ENCODE measurements at regions not wholly inside any gene's neighbourhood (a gene's known extent, or its start where the extent isn't known, plus 50 kb on each side); places are given as distances from the start of the nearest gene placed in this dataset.
A peak's percentile ranks its signal among the peaks of the same experiment; 100 is the strongest.

- in situ Hi-C loops (cut with HindIII; ENCODE audit: low sequenced_read_pairs), result no loop called here
- DNase-seq (ENCODE audit: low spot score), result no peak
Measured at GRCh38 chr5:54736003-54736797, 218.6 kb downstream of the SNX18 start.

- in situ Hi-C loops (cut with HindIII; ENCODE audit: low sequenced_read_pairs), result no loop called here
- DNase-seq (ENCODE audit: low spot score), result no peak
Measured at GRCh38 chr5:54733101-54733500, 215.5 kb downstream of the SNX18 start.

GRCh38 chr5:54732108-54732507, 214.5 kb downstream of the SNX18 start:
- in situ Hi-C loops (cut with HindIII; ENCODE audit: low sequenced_read_pairs), result no loop called here
- no peak for DNase-seq (ENCODE audit: low spot score)

GRCh38 chr5:54728588-54728915, 211.0 kb downstream of the SNX18 start:
- in situ Hi-C loops (cut with HindIII; ENCODE audit: low sequenced_read_pairs), result loop anchor here (5.0 kb wide), 1 partner anchor 91 kb away; no protein-coding TSS in a partner anchor
- DNase-seq (ENCODE audit: low spot score), result no peak

GRCh38 chr5:54727874-54728587, 210.5 kb downstream of the SNX18 start:
- DNase-seq (ENCODE audit: low spot score), result peak; percentile 93
- in situ Hi-C loops (cut with HindIII; ENCODE audit: low sequenced_read_pairs), result loop anchor here (5.0 kb wide), 1 partner anchor 91 kb away; no protein-coding TSS in a partner anchor

DNA sequence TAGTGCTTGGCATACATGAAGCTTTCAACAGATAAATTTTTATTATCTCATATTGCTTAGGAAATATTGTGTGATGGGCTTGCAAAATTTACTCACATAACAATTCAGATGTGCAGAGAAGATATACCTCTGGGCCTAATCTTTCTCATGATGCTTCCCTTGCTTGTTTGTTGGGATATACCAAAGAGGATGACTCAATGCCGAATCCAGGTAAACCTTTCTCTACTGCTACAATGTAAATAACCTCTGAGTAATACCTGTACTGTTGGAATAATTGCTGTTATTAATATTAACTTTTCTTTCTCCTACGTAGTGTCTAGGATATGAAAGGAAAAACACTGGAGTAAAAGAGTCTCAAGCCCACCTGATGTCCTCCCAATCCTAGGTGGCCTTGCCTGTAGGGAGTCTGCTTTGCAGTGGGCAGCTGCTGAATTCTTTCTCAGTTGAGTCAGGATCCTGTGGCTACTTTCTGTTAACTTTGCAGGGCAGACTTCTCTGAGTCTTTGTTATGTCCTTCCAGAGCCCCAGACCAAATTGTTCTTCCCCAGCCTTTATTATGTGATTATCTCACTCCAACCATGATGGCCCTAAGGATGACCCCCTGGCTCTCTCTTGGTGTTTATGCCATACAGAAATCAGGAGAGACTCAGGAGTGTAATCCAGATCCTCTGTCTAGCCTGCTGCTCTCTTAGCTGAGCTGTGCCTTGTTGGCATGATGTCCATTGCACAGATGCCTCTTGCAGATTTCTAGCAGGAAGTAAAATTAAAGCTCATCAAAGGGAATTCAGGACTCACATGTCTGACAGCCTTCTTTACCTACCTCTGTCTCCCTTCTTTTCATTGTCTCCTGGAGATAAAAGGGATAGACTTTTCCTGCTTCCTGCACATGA, 208.1 kb downstream of the SNX18 start:
- peak; percentile 88 for DNase-seq (ENCODE audit: low spot score)
- in situ Hi-C loops (cut with HindIII; ENCODE audit: low sequenced_read_pairs), result loop anchor here (5.0 kb wide), 1 partner anchor 88 kb away; no protein-coding TSS in a partner anchor

GRCh38 chr5:54722846-54723433, 205.4 kb downstream of the SNX18 start:
- in situ Hi-C loops (cut with HindIII; ENCODE audit: low sequenced_read_pairs), result no loop called here
- DNase-seq (ENCODE audit: low spot score), result no peak

DNA sequence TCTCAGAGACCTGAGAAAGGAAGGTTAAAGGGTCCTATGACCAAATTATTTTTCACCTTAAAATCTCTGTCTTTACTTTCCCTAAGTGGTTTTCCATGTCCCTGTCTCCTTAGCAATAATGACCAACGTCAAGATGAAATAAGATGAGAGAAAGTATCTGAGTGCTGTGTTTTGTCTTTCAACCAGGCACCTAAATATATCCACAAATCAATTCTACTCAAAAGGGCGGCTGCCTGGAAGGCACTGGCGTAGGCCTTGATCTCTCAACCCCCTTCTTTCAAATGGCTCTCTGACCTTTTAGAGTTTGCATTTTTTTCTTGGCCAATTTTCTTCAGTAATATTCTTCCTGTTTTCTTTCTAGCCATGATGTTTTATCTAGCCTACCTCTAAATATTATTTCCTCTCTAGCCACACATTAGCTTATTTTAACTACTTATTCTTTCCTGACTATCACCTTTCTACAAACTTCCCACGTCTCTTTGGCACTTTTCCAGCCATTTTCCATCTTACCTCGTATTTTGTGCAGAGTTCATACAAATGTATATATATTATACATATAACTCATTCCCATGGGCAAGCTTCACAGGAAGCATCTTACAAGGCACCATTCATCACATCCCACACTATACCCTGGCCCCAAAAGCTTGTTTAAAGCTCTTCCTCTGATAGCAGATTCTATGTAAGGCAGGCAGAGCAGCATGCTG, 204.5 kb downstream of the SNX18 start:
- no peak for DNase-seq (ENCODE audit: low spot score)
- in situ Hi-C loops (cut with HindIII; ENCODE audit: low sequenced_read_pairs), result no loop called here

- no peak for DNase-seq (ENCODE audit: low spot score)
- in situ Hi-C loops (cut with HindIII; ENCODE audit: low sequenced_read_pairs), result no loop called here
Measured at GRCh38 chr5:54721116-54721515, 203.6 kb downstream of the SNX18 start.

DNA sequence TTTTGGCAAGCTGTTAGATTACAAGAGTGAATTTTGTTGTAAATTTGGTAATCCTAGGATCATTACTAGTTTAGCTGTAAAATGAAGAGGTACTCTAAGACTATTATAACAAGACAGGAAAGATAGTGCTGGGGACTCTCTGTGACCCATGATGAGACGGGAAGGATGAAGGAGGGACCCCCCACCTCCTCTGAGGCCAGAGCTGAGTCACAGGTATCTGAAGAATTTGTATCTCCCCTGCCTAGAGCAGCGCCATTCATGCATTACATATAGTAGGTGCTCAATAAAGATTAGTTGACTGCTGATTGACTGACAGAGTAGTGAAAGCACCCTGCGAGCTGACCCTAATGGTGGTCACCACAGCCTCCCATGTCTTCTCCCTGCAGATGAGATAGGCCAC, 202.8 kb downstream of the SNX18 start:
- no peak for DNase-seq (ENCODE audit: low spot score)
- in situ Hi-C loops (cut with HindIII; ENCODE audit: low sequenced_read_pairs), result no loop called here

GRCh38 chr5:54719384-54720283, 202.1 kb downstream of the SNX18 start:
- in situ Hi-C loops (cut with HindIII; ENCODE audit: low sequenced_read_pairs), result no loop called here
- DNase-seq (ENCODE audit: low spot score), result peak; percentile 54

DNA sequence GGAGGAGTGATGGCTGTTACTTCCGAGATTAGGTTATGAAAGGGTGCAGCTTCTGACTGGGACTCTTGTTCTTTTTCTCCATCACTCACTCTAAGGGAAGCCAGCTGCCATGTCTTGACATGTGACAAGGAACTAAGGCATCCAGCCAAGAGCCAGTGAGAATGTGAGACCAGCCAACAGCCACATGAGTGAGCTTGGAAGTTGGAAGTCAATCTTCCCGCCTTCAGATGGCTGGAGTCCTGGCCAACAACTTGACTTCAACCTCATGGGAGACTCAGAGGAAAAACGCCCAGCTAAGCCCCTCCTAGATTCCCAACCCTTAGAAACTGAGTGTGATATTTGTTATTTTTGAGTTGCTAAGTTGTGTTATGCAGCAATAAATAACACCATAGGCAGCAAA, 201.1 kb downstream of the SNX18 start:
- in situ Hi-C loops (cut with HindIII; ENCODE audit: low sequenced_read_pairs), result no loop called here
- DNase-seq (ENCODE audit: low spot score), result peak; percentile 51

GRCh38 chr5:54717870-54718269, 200.3 kb downstream of the SNX18 start:
- in situ Hi-C loops (cut with HindIII; ENCODE audit: low sequenced_read_pairs), result no loop called here

GRCh38 chr5:54717459-54717858, 199.9 kb downstream of the SNX18 start:
- in situ Hi-C loops (cut with HindIII; ENCODE audit: low sequenced_read_pairs), result no loop called here
- DNase-seq (ENCODE audit: low spot score), result no peak

More at GRCh38 chr5:54717870-54718269, 200.3 kb downstream of the SNX18 start:
- DNase-seq (ENCODE audit: low spot score), result no peak

- no peak for DNase-seq (ENCODE audit: low spot score)
- in situ Hi-C loops (cut with HindIII; ENCODE audit: low sequenced_read_pairs), result no loop called here
Measured at GRCh38 chr5:54713923-54714581, 196.5 kb downstream of the SNX18 start.

DNA sequence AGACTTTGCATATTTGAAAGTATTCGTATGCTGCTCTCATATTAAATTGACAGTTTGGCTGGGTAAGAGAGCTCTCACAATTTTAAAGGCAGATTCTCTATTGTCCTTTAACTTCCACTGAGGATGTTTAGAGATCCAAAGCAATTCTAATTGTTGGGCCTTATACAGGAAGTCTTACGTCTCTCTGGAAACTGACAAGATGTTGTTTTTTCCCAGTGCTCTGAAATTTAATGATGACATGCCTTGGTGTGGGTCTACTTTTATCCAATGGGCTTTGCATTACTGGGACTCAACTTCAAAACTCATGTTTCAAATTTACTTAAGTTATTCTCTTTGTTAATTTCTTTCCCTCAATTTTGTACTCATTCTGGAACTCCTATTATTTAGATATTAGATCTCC, 191.5 kb downstream of the SNX18 start:
- in situ Hi-C loops (cut with HindIII; ENCODE audit: low sequenced_read_pairs), result no loop called here
- DNase-seq (ENCODE audit: low spot score), result no peak

GRCh38 chr5:54707841-54708240, 190.3 kb downstream of the SNX18 start:
- in situ Hi-C loops (cut with HindIII; ENCODE audit: low sequenced_read_pairs), result no loop called here
- no peak for DNase-seq (ENCODE audit: low spot score)

Data from G401 (cell line).